HL-60 (cell line): ENCODE measurements at regions not wholly inside any gene's neighbourhood (a gene's known extent, or its start where the extent isn't known, plus 50 kb on each side); places are given as distances from the start of the nearest gene placed in this dataset.

ENCODE experiments used
- CTCF ChIP-seq: IDR thresholded peaks from one replicate; pipeline ENCODE4 v1.5.1; 2011; ENCODE audit warnings: low read length, control low read depth, inconsistent platforms; ENCODE audit not compliant: insufficient read depth
- REST ChIP-seq: IDR thresholded peaks from 2 replicates; pipeline ENCODE4 v1.6.1; 2012; ENCODE audit warnings: low read depth; ENCODE audit not compliant: insufficient replicate concordance

DNA sequence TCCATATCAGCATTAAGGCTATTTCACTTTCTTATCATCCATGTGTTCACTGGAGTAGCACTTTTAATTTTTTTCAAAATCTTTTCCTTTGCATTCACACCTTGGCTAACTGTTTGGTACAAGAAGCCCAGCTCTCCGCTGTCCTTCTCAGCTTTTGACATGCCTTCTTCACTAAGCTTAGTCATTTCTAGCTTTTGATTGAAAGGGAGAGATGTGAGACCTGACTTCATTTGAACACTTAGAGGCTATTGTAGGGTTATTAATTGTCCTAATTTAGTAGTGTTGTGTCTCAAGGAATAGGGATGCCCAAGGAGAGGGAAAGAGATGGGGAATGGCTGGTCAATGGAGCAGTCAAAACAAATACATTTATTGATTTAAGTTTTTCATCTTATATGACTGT, 350.0 kb downstream of the CXCL12 start:
- TF ChIP-seq CTCF (no peak), REST (no peak)
